ENCODE measurements at regions not wholly inside any gene's neighbourhood (a gene's known extent, or its start where the extent isn't known, plus 50 kb on each side); places are given as distances from the start of the nearest gene placed in this dataset.

DNA sequence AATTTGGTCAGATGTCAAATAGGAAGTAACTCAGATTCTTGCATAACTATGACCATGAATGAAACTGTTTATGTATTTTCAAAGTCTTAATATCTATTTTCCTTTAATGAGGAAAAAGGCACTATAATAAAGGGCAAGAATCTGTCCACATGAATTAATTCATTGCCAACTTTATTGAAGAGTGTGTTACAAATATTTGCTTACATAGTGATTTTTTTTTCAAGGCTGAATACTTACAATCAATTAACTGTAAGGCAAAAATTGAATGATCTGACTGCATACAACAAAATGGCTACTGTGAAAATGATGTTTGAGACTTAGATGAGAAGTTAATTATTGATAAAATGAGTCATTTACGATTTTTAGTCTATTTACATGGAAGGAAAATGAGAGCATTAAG is 475.0 kb downstream of the DNAJB9 start:
- CTCF ChIA-PET, result no interaction called here
- intact Hi-C loops (cut with micrococcal nuclease), result no loop called here
- Mint-ChIP-seq H3K9me3 (peaks cover 13% of the 10 kb centered on the region), H3K27ac (no peak overlapping the region), H3K27me3 (no peaks in the 10 kb centered on the region), H3K36me3 (ENCODE audit: low read depth) (no peaks in the 10 kb centered on the region), H3K4me1 (ENCODE audit: low read depth) (no peaks in the 10 kb centered on the region), H3K4me3 (no peak overlapping the region)
- DNase-seq (no peak), ATAC-seq (no peak)
- TF ChIP-seq, protein P1, sequence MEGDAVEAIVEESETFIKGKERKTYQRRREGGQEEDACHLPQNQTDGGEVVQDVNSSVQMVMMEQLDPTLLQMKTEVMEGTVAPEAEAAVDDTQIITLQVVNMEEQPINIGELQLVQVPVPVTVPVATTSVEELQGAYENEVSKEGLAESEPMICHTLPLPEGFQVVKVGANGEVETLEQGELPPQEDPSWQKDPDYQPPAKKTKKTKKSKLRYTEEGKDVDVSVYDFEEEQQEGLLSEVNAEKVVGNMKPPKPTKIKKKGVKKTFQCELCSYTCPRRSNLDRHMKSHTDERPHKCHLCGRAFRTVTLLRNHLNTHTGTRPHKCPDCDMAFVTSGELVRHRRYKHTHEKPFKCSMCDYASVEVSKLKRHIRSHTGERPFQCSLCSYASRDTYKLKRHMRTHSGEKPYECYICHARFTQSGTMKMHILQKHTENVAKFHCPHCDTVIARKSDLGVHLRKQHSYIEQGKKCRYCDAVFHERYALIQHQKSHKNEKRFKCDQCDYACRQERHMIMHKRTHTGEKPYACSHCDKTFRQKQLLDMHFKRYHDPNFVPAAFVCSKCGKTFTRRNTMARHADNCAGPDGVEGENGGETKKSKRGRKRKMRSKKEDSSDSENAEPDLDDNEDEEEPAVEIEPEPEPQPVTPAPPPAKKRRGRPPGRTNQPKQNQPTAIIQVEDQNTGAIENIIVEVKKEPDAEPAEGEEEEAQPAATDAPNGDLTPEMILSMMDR (IDR thresholded peaks at IDR 0.05), result no peak
- POLR2A ChIA-PET, result no interaction called here

DNA sequence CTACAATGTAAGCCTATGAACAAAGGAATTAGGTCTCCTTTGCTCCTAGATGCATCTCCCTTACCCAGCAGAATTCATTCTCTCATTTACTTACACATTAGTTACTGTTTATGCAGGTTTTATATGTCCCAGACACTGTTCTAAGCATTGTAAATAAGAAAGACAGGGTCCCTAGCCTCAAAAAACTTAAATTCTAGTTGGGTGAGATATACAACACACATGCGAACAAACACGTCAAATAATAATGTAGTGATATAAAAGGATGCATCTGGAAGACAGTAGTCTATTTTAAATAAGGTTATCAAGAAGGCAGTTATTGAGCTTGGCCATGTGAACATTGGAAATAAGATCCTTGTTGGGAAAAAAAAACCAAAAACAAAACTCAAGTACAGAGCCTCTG is 479.7 kb downstream of the DNAJB9 start:
- TF ChIP-seq, protein P1 (IDR thresholded peaks at IDR 0.05), result no peak
- no peaks in the 10 kb centered on the region for H3K4me1 Mint-ChIP-seq (ENCODE audit: low read depth)
- POLR2A ChIA-PET, result no interaction called here
- H3K36me3 Mint-ChIP-seq (ENCODE audit: low read depth), result no peaks in the 10 kb centered on the region
- no peaks in the 10 kb centered on the region for H3K9me3 Mint-ChIP-seq
- CTCF ChIA-PET, result no interaction called here
- no peak overlapping the region for H3K4me3 Mint-ChIP-seq
- no peaks in the 10 kb centered on the region for H3K27me3 Mint-ChIP-seq
- no peak for ATAC-seq
- intact Hi-C loops (cut with micrococcal nuclease), result no loop called here
- H3K27ac Mint-ChIP-seq, result no peak overlapping the region
- DNase-seq, result no peak

DNA sequence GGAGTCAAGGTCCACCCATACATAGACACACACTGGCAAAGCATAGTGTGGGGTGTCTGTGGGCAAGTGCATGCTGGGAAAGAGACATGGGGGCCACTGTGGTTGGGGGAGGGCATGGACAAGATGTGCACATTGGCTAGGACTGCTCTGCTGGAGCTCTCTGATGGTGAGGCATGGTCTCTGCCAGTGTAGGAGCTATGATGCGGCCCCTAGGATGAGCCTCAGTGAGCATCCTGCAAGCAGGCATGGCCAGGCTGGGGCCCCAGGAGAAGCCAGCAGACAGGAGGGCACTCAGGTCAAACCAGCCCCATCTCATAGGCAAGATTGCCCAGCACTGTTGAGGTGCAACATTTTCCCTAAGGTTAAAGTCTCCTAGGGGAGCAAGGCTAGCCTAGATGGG is 489.4 kb downstream of the DNAJB9 start:
- H3K27me3 Mint-ChIP-seq, result no peaks in the 10 kb centered on the region
- no peaks in the 10 kb centered on the region for H3K4me1 Mint-ChIP-seq (ENCODE audit: low read depth)
- no peak for ATAC-seq
- DNase-seq, result no peak
- no peaks in the 10 kb centered on the region for H3K9me3 Mint-ChIP-seq
- TF ChIP-seq, protein P1 (IDR thresholded peaks at IDR 0.05), result no peak
- intact Hi-C loops (cut with micrococcal nuclease), result no loop called here
- ChIA-PET CTCF (no interaction called here), POLR2A (no interaction called here)
- no peak overlapping the region for H3K27ac Mint-ChIP-seq
- no peak overlapping the region for H3K4me3 Mint-ChIP-seq
- no peaks in the 10 kb centered on the region for H3K36me3 Mint-ChIP-seq (ENCODE audit: low read depth)

DNA sequence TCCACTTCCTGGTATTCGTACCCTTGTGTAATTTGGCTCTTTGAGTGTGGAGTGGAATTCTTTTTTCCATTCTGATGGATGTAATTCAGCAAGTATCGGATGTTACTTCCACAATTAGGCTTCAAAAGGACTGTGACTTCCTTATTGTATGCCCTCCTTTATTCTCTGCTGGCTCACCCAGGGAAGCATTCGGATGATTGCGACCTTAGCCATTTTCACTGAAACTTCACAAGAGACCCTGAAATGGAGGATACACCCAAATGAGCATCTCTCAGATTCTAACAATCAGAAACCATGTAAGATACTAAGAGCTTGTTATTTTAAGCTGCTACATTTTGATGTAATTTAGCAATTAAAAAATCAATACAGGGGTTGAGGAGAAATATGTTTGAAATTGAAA is 493.1 kb downstream of the DNAJB9 start:
- Mint-ChIP-seq H3K27ac (no peak overlapping the region), H3K4me3 (no peak overlapping the region), H3K4me1 (ENCODE audit: low read depth) (no peaks in the 10 kb centered on the region), H3K9me3 (no peaks in the 10 kb centered on the region), H3K36me3 (ENCODE audit: low read depth) (no peaks in the 10 kb centered on the region), H3K27me3 (no peaks in the 10 kb centered on the region)
- DNase-seq (no peak), ATAC-seq (no peak)
- ChIA-PET POLR2A (no interaction called here), CTCF (no interaction called here)
- TF ChIP-seq, protein P1 (IDR thresholded peaks at IDR 0.05), result no peak
- intact Hi-C loops (cut with micrococcal nuclease), result no loop called here

DNA sequence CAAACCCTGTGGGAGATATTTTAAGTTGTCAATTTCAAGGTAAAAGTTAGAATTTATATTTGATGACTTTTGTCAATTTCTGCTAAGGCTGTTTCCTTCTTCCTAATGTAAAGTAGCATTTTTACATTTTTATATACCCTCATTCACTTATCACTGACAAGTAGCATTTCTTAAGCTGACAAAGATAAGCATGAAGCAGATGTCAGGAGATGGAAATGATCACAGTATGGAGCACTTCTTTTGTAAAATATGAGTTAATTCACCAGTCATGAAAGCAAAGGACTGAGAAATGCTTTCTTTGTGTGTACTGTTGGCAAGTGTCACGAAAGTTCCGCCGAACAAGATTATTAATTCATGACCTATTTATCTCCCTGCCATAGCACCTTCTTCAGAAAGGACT is 503.9 kb downstream of the DNAJB9 start:
- no peak overlapping the region for H3K4me3 Mint-ChIP-seq
- ATAC-seq (no peak), DNase-seq (no peak)
- no peak overlapping the region for H3K27ac Mint-ChIP-seq
- CTCF ChIA-PET, result no interaction called here
- TF ChIP-seq, protein P1 (IDR thresholded peaks at IDR 0.05), result no peak
- intact Hi-C loops (cut with micrococcal nuclease), result no loop called here
- H3K9me3 Mint-ChIP-seq, result peaks cover 2% of the 10 kb centered on the region
- no peaks in the 10 kb centered on the region for H3K36me3 Mint-ChIP-seq (ENCODE audit: low read depth)
- H3K4me1 Mint-ChIP-seq (ENCODE audit: low read depth), result no peaks in the 10 kb centered on the region
- POLR2A ChIA-PET, result no interaction called here
- H3K27me3 Mint-ChIP-seq, result no peaks in the 10 kb centered on the region

Data from activated CD8-positive, alpha-beta T cell treated with anti-CD3 and anti-CD28 coated beads for 36 hours (primary cell).